Glutamatergic neuron (in vitro differentiated cells): ENCODE measurements at regions not wholly inside any gene's neighbourhood (a gene's known extent, or its start where the extent isn't known, plus 50 kb on each side); places are given as distances from the start of the nearest gene placed in this dataset.

ENCODE experiments used
- DNase-seq: peaks from one replicate; pipeline ENCODE4 v3.0.0; 2022
- H3K27ac Mint-ChIP-seq: one replicate; pipeline ENCODE4 v1.8.0; 2020; ENCODE audit warnings: mild to moderate bottlenecking, mixed read lengths, inconsistent platforms; ENCODE audit not compliant: unreplicated experiment
- H3K27me3 Mint-ChIP-seq: one replicate; pipeline ENCODE4 v1.8.0; 2020; ENCODE audit warnings: mild to moderate bottlenecking, moderate library complexity, mixed read lengths, inconsistent platforms; ENCODE audit not compliant: unreplicated experiment
- H3K36me3 Mint-ChIP-seq: one replicate; pipeline ENCODE4 v1.8.0; 2020; ENCODE audit warnings: mild to moderate bottlenecking, mixed read lengths, inconsistent platforms; ENCODE audit not compliant: unreplicated experiment
- H3K4me1 Mint-ChIP-seq: one replicate; pipeline ENCODE4 v1.8.0; 2020; ENCODE audit warnings: mild to moderate bottlenecking, low read depth, mixed read lengths, inconsistent platforms; ENCODE audit not compliant: unreplicated experiment
- H3K4me3 Mint-ChIP-seq: one replicate; pipeline ENCODE4 v1.8.0; 2020; ENCODE audit warnings: mild to moderate bottlenecking, mixed read lengths, inconsistent platforms; ENCODE audit not compliant: unreplicated experiment
- H3K9me3 Mint-ChIP-seq: one replicate; pipeline ENCODE4 v1.8.0; 2020; ENCODE audit warnings: mild to moderate bottlenecking, moderate library complexity, mixed read lengths, inconsistent platforms; ENCODE audit not compliant: unreplicated experiment
- TF ChIP-seq, protein P1 (sequence below): fragments of 200-600 bp; sonication (generic); IDR thresholded peaks from one replicate; pipeline ENCODE4 v1.5.0; 2021; ENCODE audit not compliant: partially characterized antibody, unreplicated experiment

DNA sequence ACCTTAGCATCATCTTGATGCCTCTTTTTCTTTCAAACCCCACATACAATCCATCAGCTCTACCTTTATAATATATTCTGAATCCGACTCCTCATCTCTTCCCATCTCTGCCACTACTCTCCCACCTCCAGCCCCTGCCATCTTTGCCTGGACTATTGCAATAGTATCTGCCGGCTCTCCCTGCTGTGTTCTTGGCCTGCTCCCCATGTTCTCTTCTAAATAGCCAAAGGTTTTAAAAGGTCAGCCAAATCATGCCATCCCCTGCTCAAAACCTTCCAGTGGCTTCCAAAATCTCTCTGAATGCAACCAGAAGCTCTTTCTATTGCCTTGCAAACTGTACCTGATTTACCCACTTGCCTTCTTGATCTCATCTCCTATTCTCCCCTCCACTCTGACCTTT lies 266.0 kb downstream of the PTTG2 start:
- DNase-seq = no peak
- peaks cover 1% of the 10 kb centered on the region for H3K9me3 Mint-ChIP-seq
- no peaks in the 10 kb centered on the region for H3K36me3 Mint-ChIP-seq
- H3K27ac Mint-ChIP-seq = no peak overlapping the region
- H3K4me3 Mint-ChIP-seq = no peak overlapping the region
- TF ChIP-seq, protein P1, sequence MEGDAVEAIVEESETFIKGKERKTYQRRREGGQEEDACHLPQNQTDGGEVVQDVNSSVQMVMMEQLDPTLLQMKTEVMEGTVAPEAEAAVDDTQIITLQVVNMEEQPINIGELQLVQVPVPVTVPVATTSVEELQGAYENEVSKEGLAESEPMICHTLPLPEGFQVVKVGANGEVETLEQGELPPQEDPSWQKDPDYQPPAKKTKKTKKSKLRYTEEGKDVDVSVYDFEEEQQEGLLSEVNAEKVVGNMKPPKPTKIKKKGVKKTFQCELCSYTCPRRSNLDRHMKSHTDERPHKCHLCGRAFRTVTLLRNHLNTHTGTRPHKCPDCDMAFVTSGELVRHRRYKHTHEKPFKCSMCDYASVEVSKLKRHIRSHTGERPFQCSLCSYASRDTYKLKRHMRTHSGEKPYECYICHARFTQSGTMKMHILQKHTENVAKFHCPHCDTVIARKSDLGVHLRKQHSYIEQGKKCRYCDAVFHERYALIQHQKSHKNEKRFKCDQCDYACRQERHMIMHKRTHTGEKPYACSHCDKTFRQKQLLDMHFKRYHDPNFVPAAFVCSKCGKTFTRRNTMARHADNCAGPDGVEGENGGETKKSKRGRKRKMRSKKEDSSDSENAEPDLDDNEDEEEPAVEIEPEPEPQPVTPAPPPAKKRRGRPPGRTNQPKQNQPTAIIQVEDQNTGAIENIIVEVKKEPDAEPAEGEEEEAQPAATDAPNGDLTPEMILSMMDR = no peak
- H3K27me3 Mint-ChIP-seq = no peaks in the 10 kb centered on the region
- H3K4me1 Mint-ChIP-seq = no peaks in the 10 kb centered on the region

DNA sequence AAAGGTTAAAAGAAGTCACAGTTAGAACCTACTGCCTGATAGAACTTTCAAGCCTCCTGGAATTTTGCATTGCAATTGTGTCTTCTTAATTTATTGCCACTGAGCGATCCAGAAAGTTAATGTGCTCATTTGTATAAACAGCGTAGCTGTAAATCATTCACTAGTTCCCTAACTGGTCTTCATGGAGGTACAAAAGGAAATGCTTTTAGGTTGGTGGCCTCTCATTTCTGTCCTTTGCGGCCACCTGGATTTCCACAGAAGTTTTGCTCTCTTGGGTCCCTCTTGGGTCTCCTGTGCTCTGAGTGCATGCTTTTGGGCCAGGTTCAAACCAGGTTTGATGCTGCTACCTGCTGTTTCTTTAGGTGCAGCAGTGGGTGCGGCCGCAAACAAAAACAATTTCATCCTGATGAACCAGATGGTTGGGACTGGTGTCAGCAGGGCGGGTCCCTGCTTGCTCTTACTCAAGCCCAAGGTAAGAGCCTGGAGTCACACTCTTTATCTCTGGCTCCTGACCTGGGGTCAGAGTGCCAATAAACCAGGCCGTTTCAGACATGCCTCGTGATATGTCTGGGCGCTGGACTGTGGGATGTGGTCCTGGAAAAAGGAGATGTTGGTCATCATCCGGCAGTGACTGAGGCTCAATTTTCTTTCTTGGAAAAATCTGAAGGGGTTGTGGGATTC lies 270.1 kb downstream of the PTTG2 start:
- Mint-ChIP-seq H3K27me3 (peaks cover 1% of the 10 kb centered on the region), H3K4me1 (no peaks in the 10 kb centered on the region), H3K4me3 (no peak overlapping the region), H3K27ac (no peak overlapping the region), H3K36me3 (peaks cover 11% of the 10 kb centered on the region), H3K9me3 (no peaks in the 10 kb centered on the region)
- TF ChIP-seq, protein P1 = no peak
- no peak for DNase-seq

DNA sequence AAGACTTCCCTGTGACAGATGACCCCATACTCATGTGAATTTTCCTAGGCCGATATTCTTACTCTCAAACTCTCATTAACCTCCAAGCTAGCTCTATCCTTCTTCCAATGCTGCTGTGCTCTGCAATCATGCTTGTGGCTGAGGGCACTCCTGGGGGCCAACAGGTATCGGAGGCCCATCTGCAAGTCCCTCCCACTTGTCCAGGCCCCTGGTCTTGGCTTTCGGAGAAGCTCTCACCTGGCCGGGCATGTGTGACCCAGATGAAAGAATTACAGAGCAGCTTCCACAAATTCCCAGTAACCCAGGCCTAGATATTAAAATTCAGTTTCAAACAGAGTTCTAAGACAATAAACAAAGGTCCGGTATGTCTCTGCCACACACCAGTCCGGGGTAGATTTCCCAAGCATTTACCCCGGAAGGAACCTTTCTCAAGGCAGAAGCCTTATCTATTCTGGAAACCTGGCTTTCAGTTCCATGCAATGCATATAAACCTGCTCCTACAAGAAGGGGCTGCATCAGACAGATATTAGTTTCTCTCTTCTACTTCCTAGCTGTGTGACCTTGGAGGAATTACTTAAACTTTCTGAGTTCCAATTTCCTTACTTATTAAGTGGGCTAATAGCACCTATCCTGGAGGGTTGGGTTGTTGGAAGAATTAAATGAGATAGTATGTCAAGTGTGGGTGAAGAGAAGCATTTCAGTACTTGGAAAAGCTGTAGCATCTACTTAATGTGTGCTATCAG lies 270.8 kb downstream of the PTTG2 start:
- H3K4me1 Mint-ChIP-seq = no peaks in the 10 kb centered on the region
- H3K27ac Mint-ChIP-seq = no peak overlapping the region
- peaks cover 11% of the 10 kb centered on the region for H3K36me3 Mint-ChIP-seq
- DNase-seq = no peak
- H3K27me3 Mint-ChIP-seq = peaks cover 1% of the 10 kb centered on the region
- no peak overlapping the region for H3K4me3 Mint-ChIP-seq
- no peaks in the 10 kb centered on the region for H3K9me3 Mint-ChIP-seq
- TF ChIP-seq, protein P1 = no peak

DNA sequence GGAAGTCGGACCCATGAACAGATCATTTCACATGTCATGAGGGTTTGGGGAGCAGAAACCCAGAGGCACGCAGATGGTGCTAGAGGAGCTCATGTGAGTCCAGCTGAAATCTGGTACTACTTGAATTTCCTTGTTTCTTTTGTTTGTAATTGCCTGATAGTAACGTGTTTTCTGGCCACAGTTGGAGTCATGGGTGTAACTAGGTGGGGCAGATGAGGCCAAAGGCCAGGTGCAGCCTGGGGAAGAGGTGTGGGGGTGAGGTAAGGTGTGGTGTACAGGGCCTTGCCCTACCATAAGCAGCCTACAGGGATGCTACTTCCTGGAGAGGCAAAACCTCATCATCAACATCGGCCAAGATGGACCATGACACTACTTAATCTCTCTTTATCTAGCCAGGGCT lies 271.4 kb downstream of the PTTG2 start:
- H3K9me3 Mint-ChIP-seq = no peaks in the 10 kb centered on the region
- no peak overlapping the region for H3K4me3 Mint-ChIP-seq
- peaks cover 11% of the 10 kb centered on the region for H3K36me3 Mint-ChIP-seq
- DNase-seq = no peak
- H3K27ac Mint-ChIP-seq = no peak overlapping the region
- H3K27me3 Mint-ChIP-seq = peaks cover 1% of the 10 kb centered on the region
- no peaks in the 10 kb centered on the region for H3K4me1 Mint-ChIP-seq
- TF ChIP-seq, protein P1 = no peak

DNA sequence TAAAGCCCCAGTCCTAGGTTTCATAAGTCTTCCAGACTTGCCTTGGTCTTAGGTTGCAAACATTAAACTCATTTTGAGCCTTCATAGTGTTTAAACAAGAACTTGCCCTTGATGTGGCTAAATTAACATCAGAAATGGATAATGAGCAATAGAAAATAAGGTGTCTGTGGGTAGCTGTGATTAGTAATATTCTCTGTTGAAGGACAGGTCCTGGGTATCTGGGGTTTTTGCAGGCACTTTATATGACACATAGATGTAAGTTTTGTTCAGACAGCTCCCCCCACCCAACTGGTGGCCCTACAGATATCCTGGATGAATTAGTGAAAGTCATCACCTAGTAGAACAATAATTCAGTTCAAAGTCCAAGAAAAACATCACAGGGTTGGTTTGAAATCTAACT lies 272.5 kb downstream of the PTTG2 start:
- TF ChIP-seq, protein P1 = no peak
- H3K27ac Mint-ChIP-seq = no peak overlapping the region

More for the DNA sequence above, 272.5 kb downstream of the PTTG2 start:
- Mint-ChIP-seq H3K4me1 (no peaks in the 10 kb centered on the region), H3K36me3 (peaks cover 11% of the 10 kb centered on the region), H3K27me3 (peaks cover 1% of the 10 kb centered on the region), H3K4me3 (no peak overlapping the region), H3K9me3 (no peaks in the 10 kb centered on the region)
- no peak for DNase-seq
